HG03460 (cell line): ENCODE measurements at regions not wholly inside any gene's neighbourhood (a gene's known extent, or its start where the extent isn't known, plus 50 kb on each side); places are given as distances from the start of the nearest gene placed in this dataset.

Experiments used
- ATAC-seq: cut with Tn5 transposase; IDR thresholded peaks from one replicate; pipeline ENCODE4 v1.9.1; 2021; ENCODE audit not compliant: unreplicated experiment

- ATAC-seq = no peak
Measured at GRCh38 chr4:181525634-181526033, 717.6 kb upstream of the TENM3 start.

DNA sequence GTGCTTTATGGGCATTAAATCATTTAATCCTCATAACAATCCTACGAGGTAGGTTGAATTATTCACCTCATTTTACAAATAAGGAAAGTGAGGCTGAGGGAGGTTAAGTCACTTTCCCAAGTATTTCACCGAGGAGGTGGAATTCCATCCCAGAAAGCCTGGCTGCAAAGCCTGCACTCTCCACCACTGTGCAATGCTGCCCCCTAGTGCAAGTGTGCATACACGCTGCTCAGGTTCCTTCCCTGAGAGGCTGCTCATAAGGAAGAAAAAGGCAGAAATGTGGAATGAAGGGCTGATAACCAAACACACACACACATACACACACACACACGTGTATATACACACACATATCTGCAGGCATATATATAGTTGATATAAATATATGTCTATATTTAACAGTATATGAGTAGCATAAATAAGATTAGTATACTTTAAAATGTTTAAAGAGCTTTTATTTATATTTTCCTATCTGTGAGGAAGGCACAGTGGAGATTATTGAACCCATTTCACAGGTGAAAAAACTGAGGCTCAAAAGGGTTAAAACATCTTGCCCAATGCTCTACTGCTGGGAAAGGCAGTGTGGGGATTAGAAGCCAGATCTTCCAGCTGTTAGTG is 714.5 kb upstream of the TENM3 start:
- ATAC-seq = peak; percentile 73

- no peak for ATAC-seq
Measured at GRCh38 chr4:181529537-181529936, 713.7 kb upstream of the TENM3 start.

GRCh38 chr4:181536196-181536746 is 706.9 kb upstream of the TENM3 start:
- ATAC-seq = no peak

DNA sequence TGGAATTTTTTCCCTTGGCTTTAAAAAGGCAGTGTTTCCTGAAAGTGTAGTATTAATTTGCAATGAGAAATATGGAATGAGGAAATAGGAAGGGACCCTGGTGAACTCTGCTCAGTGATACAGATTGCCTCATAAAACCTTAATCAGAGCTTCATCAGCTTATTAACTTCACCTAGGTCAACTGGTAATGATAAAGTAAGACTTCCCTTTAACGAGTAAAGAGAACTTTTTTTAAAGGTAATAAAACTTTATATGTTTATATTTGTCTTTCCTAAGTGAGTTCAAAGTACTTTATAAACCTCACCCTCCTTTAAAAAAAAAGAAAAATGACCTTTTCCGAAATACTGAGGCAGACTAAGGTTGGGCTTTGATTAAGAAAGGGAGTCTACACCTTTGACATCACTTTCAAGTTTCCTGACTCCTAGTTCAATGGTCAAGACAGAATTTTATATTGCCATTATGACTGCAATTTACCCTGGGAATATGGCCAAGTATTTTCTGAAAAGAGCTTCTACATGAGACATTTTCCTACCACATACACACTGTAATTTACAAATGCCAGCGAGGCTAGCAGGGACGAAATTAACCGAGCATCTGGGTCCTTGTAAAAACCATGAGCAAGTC is 706.3 kb upstream of the TENM3 start:
- ATAC-seq = no peak

GRCh38 chr4:181538431-181538830 is 704.8 kb upstream of the TENM3 start:
- ATAC-seq = no peak

DNA sequence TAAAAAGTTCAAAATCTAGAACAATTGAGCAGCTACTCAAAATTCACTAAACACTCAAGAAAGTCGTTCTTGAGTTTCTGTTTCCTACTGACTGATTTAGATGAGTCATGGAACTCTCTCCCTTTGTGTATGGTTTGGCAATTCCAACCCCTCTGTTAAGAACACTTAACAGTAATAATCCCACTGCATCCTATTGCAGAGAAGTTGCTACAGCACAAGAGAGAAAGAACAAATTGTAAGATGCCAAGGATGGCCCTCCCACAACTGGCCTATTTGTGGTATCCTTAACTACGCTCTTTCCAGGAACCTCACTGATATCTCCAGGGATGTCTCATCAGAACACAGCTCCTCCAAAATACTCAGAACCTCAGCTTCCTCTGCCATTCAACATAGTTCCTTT is 701.8 kb upstream of the TENM3 start:
- no peak for ATAC-seq

DNA sequence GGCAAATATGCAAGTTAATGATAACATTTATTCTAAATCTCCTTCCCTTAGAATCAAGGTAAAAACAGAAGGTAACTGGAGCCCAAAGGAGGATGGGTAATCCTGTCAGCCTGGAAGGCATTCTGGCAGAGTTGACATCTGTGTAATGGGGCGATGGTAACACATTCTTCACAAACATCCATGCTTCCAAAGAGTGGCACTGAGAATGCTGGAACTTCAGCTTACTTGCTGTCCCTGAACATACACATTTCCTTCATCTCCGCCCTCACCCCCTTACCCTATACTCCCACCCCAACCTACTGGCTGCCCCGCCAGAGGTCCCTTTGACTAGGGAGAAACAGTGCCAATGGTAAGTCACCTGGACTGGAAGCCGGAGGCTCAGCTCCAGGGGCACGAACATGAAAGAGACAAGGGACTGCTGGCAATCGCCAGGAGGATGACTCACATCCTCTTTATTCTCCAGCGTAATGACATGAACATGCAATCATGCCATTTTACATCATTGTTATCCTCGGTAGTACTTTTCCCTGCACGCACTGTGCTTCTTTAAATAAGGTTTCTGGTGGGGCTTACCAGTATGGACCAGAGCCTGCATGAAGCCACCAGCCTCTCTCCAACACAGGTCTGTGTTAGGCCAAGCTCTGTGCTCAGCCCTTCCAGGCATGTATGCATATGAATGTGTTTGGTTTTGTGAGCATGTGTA is 694.2 kb upstream of the TENM3 start:
- no peak for ATAC-seq

DNA sequence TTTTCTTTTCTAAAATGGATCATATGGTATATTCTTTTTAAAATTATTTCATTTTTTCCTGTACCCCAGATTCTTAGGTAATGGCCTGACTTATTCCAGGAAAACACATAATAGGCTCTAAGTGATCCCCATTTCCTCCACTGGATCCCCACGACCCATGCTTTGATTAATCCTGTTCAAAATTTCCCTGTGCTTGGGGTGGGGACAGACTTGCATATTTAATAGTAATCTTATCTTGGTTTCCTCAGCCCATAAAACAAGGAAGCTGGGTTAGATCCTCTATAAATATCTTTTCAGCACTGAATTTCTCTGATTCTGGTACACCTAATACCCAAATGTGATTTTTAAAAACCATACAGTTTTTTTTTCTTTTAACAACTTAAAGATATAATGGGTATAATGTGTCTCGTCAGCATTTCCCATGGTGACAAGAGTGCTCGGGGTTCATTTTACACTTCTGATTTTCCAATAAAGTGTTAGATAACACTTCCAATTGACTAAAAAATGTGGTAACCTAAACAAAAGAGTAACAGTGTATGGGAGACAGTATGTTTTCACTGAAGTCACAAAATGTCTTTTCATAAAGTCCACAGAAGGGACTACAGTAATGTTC is 693.5 kb upstream of the TENM3 start:
- ATAC-seq = no peak

DNA sequence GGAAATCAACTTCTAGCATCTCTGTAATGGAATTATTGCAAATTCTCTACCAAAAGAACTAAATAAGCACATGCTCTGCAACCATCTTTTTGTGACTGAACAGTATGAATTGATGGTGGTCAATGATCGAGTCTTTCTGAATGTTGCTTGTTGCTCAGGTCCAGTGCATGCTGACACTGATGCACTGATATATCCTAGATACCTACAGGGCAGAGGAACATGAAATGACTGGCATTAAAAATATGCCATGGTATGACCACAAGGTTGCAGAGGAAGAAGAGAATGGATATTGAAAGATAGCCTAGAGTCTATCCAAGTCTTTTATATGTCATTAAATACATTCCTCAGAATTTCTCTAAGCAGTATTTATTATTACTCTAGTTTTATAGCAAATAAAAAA is 692.8 kb upstream of the TENM3 start:
- no peak for ATAC-seq

DNA sequence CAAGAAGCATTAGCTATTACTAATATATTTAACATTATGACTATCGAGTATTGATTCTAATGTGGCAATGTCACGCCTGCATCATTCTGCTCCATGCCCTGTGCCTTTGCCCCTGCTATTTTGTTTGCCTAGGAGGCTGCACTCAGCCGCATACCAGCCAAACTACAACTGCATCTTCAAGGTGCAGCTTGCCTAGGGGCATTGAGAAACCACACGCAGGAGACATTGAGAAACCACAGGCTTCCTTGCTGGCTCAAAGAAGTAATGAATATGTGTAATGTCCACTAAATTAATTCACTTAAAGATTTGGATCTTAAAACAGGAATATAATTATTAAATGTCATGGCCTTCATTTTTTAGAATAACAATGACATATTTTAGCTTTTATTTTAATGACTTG is 683.6 kb upstream of the TENM3 start:
- no peak for ATAC-seq

- no peak for ATAC-seq
Measured at GRCh38 chr4:181562399-181562798, 680.8 kb upstream of the TENM3 start.

GRCh38 chr4:181564625-181565024 is 678.6 kb upstream of the TENM3 start:
- no peak for ATAC-seq

DNA sequence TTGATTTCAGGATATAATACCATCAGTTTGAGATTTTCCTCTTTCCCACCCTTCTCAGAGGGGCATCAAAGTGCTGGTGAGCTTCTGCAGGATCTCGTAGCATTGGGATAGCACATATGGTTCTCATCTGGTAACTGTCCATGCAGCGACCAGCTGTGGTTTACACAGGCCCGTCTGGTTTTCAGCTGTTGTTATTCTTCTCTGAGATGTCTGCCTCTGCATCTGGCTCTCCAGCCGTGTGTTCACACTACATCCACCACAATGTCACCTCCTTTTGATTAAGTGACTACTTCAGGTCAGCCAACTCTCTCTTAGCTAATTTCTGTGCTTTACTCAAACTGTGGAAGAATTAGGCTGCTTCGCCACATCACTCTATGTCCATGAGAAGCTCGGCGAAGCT is 676.7 kb upstream of the TENM3 start:
- ATAC-seq = no peak

GRCh38 chr4:181569553-181569952 is 673.6 kb upstream of the TENM3 start:
- ATAC-seq = peak; percentile 79

- no peak for ATAC-seq
Measured at GRCh38 chr4:181578911-181579310, 664.3 kb upstream of the TENM3 start.

DNA sequence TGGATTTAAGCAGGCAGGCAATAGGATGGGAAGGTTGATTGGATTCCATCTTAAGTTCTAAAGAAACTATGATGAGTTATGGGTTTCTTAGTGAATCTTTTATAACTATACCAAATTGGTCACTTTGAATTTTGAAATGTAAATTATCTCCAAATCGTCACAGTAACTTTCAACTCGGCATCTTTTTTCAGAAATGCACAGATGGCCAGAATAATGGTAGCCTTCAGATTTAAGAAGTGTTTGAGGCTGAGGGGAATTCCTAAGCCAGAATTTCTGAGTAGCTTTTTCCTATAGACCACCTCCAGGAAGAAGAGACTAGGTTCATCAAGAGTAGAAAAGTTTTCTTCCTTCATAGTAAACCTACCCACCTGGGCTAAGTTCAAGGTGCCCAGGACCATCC is 663.7 kb upstream of the TENM3 start:
- ATAC-seq = no peak

- no peak for ATAC-seq
Measured at GRCh38 chr4:181581983-181582382, 661.2 kb upstream of the TENM3 start.

GRCh38 chr4:181582595-181582994 is 660.6 kb upstream of the TENM3 start:
- ATAC-seq = no peak

- no peak for ATAC-seq
Measured at GRCh38 chr4:181588733-181589302, 654.4 kb upstream of the TENM3 start.

DNA sequence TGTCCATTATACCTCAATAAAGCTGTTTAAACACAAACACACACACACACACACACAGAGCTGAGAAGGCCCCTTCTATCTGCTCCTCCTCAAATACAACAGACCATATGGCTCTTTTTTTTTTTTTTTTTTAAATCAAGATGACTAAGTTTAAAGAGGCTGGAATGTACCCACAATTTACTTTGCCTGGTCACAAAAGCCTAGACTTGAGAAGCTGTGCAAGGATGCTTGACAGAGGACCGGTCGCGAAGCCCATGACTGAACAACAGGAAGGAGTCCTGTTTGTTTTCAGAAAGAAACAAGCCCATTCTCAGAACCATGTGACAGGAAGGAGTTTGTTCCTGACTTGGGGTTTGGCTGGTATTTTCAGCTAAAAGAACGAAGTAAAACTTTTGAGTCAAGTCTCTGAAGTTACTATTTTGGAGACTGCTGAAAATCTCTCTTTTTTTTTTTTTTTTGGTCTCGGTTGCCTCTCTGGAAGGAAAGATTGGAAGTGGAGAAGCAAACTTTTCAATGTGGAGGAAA is 650.9 kb upstream of the TENM3 start:
- ATAC-seq = no peak
